NOMO-1 (cell line): ENCODE measurements at regions not wholly inside any gene's neighbourhood (a gene's known extent, or its start where the extent isn't known, plus 50 kb on each side); places are given as distances from the start of the nearest gene placed in this dataset.
"Not testable (repeated sequence)": the region's sequence is repeated elsewhere in the genome, so short reads cannot be mapped to it uniquely, and the experiment has no call there.

ENCODE experiments used
- DNase-seq, 2 experiments: peaks; one replicate each; lab custom pipeline; 2025; ENCODE audit not compliant: unreplicated experiment in 2 of 2; lab: John Stamatoyannopoulos, UW

DNA sequence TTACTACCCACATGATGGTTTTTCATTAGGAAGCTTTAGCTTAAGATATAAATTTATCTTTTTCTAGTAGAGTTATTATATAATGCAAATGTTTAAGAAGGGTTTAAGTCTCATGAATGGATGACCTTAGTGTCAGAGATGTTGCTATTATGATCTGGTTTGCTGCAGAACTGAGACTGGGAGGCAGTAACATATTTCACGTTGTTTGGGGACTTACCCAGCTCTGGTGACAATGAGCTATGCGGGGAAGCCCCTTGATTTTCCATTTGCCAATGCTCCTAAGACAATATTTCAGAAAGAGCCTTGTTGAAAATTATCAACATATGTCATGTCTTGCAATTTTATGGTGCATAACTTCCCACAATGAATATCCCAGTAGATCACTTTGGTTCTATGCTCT is 754.6 kb downstream of the REEP3 start:
- no peak for DNase-seq

DNA sequence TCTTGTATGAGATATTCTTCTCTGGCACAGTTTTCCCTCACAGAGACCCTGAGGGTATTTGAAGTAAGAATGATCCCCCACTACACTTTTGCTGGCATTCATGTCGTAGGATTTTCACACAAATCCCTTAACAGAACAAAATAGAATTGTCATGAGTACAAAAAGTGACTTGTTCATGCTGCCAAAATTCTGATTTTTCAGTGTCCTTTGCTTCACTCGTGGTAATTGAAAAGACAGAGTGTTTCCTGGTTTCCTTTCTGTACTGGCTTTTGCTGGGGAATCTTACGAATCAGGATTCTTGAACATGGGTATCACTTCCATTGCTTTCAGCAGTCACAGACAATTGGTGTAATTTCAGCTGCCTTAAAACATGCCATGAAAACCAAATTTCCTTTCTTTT is 756.3 kb downstream of the REEP3 start:
- no peak for DNase-seq

DNA sequence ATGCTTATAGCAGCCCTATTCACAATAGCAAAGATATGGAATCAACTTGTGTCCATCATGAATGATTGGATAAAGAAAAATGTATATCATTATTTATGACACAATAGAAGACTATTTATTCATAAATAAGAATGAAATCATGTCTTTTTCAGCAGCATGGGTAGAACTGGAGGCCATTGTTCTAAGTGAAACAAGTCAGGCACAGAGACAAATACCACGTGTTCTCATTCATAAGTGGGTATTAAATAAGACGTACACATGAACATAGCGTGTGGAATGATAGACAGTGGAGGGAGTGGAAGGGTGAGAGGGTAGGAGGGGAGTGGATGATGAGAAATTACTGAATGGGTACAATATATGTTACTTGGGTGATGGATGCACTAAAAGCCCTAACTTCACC is 762.4 kb downstream of the REEP3 start:
- no peak for DNase-seq

DNA sequence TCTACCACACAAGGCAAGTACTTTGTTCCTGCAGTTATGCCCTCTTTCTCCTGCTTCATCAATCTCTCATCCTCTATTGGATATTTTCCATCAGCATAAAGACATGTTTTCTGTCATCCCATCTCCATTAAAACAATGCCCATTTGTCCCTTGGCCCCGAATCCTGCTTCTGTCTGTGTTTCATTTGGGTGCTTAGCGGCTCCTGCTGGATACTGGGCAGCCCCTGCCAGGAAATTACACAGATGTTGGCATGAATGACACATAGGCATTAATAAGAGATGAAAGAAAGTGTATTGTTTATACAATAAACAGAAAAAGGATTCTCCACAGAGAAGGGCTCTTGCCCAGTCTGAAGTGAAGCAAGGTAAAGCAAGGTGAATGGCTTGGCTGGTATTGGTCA is 765.3 kb downstream of the REEP3 start:
- DNase-seq = no peak

DNA sequence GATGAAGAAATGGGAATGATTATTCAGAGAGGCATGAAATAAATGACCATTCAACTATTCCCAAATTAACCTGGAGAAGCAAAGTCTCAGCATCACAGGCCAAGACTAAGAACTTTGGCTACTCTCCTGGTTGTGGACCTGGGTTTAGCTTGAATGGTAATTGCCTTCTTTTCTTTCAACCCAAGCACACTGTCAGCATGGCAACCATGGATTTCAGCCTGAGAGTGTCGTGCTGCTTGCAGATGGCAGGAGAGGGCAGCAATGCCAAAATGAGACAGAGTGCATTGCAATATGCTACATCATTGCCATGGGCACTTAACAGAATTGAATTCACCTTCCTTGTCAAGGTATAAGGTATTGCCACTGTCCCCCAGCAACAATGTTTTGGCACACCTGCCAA is 767.2 kb downstream of the REEP3 start:
- no peak for DNase-seq

DNA sequence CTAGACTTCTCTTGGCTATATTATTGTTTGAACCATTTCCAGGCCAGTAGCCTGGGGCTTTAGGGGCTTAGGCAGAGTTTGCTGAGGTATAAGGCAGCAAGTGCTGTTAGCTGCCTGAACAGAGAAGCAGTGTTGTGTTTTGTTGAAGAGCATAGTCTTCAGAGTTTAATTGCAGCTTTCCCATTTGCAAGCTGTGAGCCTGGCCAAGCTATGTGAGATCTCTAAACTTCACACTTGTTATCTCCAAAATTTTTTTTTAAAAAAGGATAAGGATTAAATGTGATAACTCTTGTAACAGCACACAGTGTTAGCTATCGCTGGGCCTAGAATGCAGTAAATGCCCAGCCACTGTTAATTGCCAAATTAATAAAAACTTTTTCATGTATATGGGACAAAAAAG is 782.4 kb downstream of the REEP3 start:
- DNase-seq = no peak

DNA sequence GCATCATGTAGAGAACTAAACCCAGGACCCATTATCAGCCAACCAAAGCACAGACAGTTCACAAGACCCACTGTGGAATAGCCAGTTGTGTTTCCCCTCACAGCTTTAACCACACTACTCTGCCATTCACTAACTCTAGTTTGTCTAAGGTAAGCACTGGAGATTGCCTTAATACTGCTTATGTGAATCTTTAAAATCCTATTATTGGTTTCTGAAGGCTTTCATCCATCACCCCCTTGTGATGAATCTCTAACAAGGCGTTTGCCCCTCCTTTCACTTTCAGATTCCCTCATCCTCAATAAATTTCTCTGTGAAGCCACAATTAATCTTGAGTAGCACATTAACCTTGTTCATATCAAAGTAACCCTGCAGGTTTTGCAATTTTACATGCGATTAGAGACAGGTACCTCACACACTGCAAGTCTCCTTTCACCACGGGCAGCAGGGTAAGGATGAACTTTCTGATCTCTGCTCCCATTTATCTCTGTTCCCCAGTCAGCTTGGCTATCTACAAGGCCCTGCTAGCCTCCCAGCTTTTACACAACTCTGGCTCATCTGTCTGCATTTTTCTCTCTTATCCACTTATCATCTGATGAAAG is 785.6 kb downstream of the REEP3 start:
- DNase-seq = no peak

DNA sequence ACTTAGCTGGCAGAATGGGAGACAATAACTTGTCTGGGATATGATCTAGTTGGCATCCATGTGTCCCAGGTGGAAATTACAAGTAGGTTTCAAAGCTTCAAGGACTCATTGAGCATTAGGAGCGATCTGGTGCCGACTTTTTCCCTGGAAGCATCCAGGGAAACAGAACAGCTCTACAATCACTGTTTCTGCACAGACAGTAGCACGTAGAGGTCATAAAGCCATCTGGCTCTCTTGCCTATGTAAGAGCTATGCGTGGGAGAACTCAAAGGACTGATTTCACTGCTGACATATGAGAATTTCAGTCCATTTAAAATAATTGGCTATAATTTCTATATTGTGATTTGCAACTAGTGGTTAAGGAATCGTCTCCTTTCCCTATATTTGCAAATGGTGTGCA is 791.7 kb downstream of the REEP3 start:
- no peak for DNase-seq

DNA sequence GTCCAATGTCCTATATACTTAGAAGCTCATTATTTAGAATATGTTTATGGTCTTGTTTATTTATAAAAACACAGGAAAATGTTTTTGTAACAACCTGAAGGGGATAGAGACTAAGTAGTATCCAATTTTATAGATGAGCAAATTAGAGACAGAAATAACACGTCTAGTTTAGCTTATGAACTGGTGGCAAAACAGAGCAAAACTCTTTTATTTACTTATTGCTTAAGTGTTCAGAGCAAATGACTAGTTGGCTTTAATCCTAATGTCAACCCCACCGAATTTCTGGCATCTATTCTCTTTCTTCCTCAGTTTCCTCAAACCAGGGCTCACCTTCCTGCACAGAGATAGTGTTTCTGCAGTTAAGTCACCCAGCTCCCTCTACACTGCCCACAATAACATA is 792.8 kb downstream of the REEP3 start:
- DNase-seq = no peak

DNA sequence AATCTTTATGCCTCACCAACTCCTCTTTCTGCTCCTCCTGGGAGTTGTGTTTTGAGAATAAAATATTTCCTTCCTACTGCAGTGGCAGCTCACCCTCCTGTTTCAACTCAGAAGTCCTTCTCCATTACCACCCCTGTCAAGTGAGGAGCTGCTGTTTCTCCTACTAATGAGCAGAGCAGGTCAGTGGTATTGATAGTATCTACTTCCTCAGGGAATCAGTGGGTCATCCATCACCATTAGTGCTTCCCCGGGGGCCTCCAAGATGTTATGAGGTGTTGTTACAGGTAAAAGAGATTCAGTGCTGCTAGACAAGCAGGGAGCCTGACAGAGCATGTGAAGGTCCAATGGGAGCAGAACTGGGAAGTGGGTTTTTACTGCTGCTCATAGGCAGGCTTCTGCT is 795.2 kb downstream of the REEP3 start:
- DNase-seq = no peak

DNA sequence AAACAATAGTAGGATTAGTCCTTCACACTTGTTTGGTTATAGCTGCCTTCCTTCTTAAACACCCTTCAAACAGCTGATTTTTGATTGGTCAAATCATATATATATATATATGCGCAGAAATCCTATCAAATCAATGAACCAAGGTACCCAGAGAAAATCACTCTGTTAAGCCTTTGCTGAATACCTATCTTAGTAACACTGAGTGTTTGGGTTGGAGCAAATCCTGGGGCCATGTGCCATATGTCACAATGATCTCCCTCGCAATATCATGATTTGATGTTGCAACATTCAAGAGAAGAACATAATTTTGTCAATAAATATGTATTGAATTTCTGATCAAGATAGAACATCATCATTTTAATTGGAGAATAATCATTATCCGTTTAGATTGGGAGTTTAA is 795.6 kb downstream of the REEP3 start:
- DNase-seq = no peak

DNA sequence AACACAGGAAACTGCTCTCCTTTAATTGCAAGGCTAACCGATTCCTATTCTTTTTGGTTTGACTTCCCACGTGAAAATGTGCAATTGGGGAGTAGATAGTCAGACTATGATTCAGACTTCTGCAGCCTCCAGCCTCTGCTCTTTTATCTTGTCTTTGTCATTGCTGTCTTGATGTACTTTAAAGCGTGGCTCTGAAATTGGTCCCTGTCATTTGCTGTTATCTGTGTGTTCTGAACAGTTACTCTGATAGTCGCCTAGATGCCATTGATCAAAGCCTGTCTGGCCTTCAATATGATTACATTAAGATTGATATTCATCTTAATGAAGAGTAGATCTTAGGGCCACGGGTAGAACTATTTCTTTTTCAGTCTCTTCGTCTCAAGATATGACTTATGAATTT is 799.2 kb downstream of the REEP3 start:
- no peak for DNase-seq

DNA sequence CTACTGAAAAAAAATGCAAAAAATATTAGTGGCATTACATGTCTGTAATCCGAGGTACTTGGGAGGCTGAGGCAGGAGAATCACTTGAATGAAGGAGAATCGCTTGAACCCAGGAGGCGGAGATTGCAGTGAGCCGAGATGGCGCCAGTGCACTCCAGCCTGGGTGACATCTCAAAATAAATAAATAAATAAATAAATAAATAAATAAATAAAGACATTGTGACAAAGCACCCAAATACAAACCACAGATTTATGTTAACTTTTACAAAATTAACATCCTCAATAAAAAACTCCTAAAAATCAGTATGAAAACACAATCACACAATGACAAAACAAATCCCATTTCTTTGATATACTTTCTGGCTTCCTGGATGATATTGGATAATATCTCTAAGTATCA is 808.3 kb downstream of the REEP3 start:
- no peak for DNase-seq

DNA sequence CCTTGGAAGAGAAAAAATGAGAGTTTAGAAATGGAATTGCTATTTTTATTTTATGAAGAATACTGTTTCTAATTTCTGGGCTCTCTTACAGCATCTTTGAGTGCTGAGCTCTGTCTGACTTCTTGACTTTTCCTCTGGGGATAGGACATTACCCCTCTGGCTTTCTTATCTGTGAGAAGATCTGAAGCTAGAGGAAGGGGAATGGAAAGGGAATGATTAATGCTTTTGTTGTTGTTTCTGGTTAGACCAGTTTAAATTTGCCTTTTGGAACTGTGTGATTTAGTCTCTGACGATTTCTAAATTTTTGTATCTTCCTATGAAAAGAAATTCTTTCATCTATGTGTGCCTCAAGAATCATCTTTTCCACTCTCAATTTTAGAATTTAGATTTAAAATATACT is 811.4 kb downstream of the REEP3 start:
- DNase-seq = no peak

DNA sequence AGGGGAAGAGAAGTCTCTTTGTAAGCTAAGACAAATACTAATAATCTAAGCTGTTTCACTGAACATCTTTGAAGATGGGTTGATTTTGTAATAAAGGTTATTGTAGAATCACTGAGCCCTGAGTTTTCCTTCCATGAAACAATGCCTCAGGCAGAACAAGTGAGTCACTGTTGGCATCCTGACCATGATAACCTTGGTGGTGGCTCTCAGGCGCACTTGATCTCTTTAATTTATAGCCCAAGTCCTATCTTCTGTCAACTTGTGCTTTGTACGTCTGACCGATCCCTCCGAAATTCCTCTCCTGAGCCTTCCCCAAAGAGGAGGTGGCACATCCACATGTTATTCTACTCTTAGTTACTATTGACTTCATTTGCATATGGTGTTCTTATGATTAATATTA is 812.9 kb downstream of the REEP3 start:
- DNase-seq = no peak

DNA sequence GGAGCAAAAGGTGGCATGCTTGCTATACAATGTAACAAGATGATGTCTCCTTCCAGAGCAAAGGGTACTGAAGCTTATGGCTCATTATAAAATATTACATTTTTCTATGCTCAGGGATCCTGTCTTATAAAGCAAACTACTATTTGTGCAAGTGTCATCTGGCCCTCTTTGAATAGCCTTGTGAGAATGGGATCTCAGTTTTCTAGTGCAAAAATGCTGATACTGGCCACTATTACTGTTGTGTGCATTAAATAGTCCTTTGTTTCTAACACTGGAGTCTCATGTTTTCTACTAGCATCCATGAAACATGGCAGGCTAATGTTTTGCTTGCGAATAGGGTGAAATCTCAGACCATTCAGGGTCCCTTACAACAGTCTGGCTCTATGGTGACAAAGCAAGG is 823.0 kb downstream of the REEP3 start:
- no peak for DNase-seq

DNA sequence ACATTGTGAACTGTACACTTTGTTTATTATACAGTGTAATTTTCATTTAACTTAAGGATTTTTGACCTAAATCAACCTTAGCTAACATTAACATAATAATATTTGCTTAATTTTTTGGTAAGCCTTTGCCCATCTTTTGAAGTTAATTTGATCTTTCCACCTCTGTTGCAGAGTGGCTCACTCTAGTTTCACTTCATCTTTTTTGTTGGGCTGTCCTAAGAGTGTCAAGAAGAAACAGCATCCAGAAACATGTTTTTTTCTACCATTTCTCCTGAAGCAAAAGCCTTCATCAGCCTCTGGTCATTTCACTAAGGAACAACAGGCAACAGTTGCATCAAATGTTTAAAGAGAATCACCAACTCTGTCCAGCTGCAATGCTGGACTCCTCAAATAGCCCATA is 824.7 kb downstream of the REEP3 start:
- DNase-seq = no peak

DNA sequence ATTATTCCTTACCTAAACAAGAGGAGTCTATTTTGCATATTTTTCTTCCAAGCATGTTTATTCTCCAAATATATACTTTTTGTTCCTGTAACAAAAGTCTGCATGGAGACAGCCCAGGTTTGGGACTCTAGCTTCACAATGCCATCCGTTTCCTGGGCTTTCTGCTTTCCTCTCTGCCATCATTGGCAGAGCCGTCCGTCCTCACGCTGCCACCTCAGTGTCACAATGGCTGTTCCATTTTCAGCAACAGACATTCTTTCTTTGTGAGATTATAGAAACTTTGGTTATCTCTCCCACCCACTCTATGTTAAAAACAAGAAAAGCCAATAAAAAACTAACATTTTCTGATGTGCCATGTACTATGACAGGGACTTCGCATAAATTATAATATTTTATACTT is 825.2 kb downstream of the REEP3 start:
- no peak for DNase-seq

DNA sequence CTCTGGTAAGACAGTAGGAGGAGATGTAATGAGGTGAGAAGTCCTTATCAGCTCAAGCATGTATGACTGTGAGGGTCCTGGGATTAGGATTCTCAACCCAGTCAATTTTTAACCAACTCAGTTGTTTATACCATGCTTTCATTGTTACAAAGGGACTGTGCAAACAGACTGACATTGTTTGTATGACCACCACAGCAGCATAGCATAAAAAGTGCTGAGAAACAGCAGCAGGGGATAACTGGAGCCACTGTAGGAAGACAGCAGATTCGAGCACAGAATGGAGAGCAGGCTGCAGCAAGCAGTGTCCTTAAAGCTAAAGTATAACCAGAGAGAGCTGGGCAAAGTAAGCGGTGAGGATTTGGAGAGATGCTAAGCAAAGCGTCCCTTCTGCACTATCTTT is 829.5 kb downstream of the REEP3 start:
- DNase-seq = no peak

DNA sequence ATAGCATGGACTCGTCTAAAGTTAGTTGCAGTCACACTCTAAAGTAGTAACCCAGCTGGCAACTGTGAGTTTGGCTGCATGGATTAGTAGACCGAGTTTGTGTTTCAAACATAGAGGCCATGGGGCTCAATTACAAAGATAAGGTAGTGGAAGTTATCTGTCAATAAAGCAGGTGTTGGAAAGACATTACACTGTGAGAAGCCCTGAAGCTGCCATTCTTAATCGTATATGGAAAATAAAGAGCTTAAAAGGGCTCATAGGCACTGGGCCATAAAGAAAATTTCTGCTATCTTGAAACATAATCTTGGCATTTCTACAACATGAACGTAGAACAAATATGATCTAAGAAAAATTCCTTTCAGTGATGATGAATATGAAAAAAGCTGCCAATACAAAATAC is 837.7 kb downstream of the REEP3 start:
- no peak for DNase-seq

DNA sequence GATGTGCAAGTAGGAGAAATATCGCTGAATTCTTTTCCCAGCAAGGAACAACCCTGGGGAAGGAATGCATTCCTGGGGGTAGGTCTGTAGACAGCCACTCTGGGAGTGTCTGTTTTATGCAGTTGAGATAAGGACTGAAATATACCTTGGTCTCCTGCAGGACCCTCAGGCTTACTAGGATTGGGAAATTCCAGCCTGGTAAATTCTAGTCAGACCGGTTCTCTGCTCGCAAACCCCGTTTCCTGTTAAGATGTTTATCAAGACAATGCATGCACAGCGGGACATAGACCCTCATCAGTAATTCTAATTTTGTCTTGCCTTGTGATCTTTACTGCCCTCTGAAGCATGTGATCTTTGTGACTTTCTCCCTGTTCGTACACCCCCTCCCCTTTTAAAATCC is 839.0 kb downstream of the REEP3 start:
- DNase-seq = not testable (repeated sequence)

DNA sequence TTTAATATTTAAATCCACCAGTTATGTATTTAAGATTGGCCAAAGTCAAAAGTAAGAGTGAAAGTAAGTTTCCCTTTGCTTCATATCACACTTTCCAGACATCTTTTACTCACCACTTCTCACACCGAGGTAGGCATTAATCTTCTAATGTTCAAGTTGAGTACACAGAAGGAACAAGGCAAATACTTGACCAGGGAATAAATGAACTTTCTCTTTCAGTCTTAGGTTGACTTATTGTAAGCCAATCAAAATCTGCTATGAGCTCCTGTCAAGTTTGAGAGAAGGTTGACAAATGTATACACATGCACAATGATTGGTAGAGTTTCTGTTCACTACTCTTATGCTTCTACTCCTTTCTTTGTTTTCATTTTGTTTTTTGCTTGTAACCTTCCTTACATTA is 842.5 kb downstream of the REEP3 start:
- DNase-seq = no peak

DNA sequence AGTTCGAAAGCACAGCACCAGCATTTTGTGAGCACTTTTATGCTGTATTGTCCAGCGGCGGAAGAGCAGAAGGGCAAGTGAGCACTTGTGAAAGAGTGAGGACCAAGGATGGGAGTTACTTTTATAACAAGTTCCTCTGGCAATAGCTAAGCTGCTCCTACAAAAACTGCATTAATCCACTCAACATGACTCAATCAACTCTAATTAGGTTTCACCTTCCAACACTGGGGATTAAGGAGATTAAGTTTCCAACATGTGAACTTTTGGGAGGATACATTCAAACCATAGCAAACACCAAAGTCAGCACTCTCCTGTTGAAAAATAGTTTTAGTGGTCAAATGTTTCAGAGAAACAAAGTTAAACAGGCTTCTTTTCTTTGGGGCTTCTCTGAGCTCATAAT is 844.5 kb downstream of the REEP3 start:
- no peak for DNase-seq

DNA sequence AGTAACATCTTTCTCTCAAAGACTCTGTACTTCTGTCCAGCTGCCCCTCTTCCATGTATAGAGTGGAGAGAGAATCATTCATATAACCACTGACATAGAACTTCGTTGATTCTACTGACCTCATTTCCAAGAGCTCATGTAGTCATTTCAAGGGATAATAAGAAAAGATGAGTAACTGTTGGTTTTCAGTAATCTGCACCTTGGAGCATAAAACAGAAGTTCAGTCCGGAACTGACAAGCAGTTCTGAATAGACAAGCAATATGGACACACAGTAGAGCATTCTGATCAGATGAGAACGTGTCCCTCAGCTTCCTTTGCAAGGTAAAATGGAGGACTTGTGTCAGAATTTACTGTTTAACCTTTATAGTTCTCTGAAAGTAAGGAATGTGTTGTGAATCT is 847.1 kb downstream of the REEP3 start:
- no peak for DNase-seq
